Right renal cortex interstitium (tissue), 3 donors: ENCODE measurements at regions not wholly inside any gene's neighbourhood (a gene's known extent, or its start where the extent isn't known, plus 50 kb on each side); places are given as distances from the start of the nearest gene placed in this dataset.

Experiments
- DNase-seq, 3 donors: peaks; one replicate each; pipeline ENCODE4 v3.0.0-alpha.2; 2013; ENCODE audit warnings: low read depth in 3 of 3, low spot score in 2 of 3

DNA sequence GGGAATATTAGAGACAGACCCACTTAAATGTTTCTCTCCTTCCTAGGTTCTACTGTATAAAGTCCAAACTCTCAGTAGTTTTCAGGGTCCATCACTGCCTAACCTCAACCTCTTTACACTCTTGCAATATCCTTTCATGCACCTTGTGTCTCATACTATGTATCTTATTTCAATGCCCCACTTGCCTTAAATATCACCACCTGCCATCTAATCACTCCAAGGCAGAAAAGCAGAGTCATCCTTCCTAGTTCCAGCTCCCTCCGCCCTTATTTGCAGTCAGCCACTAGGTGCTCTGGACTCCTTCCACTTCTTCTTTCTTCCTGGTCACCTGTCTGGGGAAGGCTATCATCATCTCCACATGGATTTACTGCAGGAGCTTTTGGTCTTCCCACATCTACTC lies 322.0 kb downstream of the MFSD1 start:
- DNase-seq = no peak

DNA sequence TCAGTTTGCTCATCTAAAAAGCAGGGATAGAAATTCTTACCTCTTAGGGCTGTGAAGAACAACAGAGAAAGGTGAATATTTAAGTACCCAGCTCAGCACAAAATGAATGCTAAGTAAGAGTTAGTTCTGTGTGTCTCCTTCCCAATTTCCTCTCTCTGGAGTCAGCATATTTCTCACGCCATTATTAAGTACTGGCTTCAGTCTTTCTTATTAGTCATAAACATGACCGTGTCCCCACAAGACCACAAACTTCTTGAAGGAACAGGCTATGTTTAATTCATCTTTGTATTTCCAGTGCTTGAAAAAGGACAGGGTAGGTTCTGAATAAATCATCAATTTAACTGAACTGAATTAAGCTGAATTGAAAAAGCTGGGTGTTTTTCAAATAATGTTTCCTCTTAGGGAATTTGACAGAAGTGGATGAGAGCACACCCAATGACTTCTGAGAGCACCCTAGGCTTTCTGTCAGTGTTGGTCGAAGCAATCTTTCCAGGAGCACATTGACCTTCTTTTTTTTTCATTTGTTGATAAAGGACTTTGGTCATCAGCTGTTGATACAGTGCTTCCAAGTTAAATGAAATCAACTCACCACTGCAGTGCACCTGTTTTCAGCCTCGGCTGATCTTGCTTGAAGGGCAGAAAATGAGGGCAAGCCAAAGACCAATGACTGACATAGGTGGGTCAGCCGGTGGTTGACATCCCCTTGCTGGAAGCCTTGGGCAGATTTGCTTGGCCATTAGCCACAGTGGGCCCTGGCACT lies 324.6 kb downstream of the MFSD1 start:
- DNase-seq = no peak

DNA sequence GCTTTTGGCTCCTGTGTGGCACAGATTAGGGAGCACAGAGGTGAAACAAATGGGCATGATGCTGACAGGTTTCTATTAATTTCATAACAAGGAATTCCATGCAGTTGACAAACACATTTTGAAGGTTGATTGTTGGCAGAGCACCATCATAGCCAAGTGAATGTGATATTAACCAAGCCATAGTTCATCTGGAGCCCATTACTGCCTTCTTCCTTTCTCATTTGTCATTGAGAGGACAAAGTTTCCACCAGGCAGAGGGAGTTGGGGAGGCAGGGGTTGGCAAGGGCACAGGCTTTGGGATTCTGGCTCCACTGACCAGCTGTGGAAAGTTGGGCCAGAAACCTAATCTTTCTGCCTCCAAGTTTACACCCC lies 325.2 kb downstream of the MFSD1 start:
- DNase-seq = no peak

DNA sequence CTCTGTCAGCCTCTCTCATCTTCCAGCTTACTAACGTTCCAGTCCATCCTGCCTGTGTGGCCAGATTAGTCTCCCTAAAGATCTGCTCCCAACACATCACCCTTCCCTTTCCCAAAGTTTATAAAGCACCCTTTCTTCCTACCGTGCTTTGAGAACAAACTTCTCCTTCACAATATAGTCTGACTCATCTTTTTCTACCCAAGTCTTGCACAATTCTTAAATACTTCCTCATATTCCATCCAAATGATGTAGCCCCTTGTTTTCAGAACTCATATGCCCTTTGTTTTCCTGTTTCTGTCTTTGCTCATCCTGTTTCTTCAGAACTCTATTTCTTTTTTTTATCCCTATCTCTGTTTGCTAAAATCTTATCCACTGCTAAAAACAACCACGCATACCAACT lies 326.8 kb downstream of the MFSD1 start:
- DNase-seq = no peak

DNA sequence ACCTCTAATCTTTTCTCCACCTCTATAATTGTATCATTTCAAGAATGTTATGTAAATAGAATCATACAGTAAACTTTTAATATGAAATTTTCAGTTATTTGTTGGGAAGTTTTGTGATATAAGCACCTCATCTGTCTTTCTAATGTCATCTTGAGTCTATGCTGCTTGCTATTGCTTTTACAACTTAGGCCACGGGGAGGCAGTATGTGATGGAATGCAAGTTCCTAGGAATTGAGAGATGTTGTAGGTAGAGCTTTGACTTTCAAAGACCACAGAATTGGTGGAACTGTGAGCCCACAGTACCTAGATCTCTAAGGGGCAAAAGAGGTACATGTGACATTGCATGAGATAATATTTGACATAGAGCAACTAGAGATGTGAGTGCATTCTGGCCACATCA lies 328.3 kb downstream of the MFSD1 start:
- DNase-seq = no peak

DNA sequence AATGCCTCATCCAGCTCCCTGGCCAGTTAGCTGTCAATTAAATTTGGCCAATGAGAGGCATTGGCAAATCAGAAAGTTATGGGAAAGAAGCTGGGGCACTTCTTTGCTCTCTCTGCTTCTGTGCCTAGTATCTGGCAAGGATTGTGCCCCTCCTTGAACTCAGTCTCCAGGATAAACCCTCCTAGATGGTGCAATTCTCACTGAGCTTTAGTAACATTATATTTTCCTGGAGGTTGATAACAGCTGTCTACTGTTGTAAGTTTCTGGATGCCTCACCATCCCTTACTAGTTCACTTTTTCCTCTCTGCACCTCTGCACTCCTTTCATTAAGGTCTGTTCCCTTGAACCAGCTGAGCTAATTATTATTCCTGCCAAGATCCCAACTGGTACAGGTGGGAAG lies 329.5 kb downstream of the MFSD1 start:
- no peak for DNase-seq

DNA sequence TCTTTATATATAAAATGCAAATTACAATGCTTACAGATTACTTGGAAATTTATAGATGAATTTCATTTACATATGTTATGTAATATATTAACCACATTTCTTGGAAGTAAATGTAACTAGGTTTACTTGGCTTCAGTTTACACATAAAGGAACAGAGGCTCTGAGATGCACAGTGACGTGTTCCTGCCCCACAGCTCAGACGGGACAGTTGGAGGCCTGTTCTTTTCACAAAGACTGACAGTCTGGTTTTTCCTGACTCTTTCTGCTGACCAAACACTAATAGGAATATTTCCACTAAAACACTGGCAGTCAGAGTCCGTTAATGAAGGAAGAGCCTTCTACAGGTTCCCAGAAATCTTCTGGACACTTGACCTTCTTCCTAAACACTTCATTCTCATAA lies 336.1 kb downstream of the MFSD1 start:
- no peak for DNase-seq

DNA sequence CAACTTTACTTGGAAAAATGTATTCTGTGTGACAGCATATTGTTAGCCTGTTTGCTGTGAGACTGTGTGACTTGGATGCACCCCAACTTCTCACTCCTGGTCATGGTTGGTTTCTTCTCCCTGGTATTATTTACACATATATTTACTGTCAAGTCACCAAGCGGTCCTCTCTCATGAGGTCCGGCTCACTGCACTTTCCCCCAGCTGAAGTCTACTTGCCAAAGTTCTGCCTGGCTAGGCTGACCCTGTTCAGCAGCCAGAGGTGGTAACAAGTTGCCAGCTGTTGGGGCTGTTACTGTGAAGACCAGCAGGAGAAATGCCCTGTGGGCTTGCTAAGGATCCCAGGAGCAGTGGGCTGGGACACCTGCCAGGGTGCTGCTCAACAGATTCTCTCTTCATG lies 337.5 kb downstream of the MFSD1 start:
- no peak for DNase-seq

DNA sequence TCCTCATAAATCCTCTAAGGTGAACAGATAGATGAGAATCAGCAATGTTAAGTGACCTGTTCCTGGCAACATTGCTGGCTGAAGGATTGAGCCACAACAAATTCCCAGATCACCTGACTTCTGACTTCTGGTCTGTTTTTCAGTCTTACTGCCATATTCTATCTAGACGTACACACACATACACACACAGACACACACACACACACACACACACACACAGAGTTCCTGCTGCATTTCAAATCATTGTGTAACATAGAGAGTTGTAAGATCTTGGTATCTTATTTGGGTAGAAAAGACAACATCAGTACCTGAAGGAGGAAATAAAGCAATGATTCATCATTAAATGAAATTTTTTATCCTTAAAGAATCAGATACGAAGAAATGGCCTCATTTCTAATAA lies 342.6 kb downstream of the MFSD1 start:
- DNase-seq = no peak

DNA sequence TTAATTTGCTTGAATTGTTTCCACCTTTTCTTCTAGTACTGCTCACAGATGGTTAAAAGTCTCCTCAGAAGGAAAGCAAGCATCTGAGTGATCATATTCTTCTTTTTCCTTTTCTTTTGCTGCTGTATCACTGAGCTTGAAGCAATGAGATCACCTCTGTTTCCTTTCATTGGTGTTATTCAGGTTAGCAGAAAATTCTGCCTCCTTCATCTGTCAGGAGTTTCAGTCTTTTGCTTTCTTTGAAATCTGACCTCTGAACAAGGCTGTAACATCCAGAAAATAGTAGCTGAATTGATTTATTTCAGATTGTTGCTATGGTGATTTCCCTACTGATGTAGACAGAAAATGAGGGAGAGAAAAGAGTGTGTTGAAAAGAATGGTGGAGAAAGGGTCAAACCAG lies 343.0 kb downstream of the MFSD1 start:
- DNase-seq = no peak

DNA sequence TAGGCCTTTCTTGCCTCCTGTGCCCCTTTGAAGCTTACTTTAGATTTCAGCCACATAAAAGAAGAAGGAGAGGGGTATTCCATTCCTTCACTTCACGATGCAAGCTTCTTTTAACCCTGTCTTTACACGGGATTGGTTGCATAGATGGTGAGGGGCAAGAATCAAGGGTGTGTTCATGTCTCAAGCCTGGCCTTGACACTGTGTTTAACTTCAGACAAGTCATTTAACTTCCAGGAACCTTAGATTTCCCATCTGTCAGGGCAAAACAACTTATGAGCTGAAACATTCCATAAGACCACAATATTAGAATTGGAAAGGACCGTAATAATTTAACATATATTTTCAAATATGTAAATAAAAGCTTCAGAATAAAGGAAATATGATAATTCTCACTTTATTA lies 344.5 kb downstream of the MFSD1 start:
- no peak for DNase-seq

DNA sequence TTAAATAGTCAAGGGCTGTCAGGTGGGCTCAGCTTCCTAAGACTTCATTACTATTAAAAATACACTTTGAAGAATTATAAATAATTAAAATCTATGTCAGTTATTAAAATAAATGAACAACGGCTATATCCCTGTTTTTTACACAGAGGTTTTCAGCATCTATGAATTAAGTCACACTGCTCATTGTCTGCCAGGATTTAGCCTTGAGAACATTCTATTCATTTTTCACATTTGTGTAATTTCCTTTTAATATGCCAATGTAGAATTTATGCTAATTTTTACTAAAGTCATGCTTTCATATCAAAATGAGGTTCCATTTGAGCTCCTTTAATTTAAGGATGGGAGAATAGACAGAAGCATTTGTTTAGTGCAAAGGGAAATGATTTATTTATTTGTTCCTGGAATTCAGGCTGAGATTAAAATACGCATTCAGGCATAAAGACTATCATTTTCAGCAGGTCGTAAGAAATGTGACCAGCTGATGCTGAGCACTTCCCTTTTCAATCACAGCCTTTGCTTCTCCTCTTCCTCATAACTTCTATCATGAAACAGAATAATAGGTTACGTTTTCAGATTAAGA lies 345.1 kb downstream of the MFSD1 start:
- DNase-seq = no peak

DNA sequence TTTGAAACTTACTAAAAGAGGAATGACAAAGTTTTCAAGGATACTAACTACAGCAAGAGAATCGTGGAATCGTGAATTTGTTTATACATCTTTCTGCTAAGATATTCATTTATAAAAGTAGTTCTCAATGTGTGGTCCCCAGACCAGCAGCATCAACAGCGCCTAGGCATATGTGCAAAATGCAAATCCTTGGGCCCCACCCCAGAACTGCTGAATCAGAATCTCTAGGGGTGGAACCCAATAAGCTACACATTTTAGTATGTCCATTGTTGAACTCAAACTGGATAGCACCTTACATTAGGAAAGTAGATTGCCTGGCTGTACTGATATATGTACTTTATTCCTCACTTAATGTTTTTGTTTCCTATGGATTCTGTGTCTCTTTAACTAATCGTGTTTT lies 346.0 kb downstream of the MFSD1 start:
- no peak for DNase-seq

DNA sequence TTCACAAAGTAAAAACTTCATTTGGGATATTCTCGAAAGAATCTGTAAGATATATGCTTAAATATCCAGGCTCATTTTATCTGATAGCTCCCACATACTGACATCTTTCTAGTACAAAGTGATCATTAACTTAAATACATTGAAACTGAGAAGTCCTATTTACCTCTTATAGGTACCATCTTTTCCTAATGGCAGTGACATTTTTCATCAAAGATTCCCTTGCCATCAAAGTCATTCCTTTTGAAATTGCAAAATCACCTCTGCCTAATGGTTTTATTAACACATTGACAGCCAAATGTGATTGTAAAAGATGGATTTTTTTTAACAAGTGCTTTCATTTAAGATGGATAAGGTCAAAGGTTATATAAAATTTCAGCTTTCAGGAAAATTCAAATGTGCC lies 346.6 kb downstream of the MFSD1 start:
- no peak for DNase-seq

DNA sequence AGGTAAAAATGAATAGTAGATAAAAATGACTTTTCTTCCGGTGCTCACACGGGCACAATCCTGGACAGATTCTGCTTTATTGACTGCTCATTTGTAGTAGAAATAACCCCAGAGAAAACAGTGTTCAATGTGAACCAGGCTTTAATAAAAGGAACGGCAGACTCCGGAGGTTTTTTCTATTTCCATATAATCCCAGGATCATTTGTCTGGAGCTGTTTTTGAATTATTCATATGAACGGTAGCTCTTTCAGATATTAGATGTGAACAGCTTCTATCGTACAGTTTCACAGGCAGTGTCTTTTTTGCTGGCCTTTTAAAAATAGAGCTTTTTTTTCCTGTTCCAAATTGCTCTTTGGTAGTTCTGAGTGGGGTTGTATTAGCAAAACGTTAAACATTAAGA lies 347.3 kb downstream of the MFSD1 start:
- no peak for DNase-seq

DNA sequence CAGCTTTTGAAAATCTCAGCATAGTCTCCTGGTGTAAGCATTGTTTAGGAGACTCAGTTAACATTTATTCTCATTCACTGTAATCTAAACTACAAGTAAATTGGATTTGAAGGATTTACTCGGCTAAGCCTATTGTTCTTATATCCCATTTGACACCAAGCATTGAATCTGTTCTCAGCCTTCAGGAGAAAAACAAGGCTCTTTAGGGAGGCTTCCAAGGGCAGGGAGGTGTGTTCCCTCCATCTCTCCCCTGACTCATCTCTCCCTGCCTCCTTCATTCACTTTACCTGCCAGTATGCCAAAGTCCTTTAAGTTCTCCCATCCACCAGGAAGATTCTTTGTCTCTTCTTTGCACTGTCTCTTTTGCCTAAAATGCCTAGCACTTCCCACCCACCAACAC lies 347.8 kb downstream of the MFSD1 start:
- no peak for DNase-seq

DNA sequence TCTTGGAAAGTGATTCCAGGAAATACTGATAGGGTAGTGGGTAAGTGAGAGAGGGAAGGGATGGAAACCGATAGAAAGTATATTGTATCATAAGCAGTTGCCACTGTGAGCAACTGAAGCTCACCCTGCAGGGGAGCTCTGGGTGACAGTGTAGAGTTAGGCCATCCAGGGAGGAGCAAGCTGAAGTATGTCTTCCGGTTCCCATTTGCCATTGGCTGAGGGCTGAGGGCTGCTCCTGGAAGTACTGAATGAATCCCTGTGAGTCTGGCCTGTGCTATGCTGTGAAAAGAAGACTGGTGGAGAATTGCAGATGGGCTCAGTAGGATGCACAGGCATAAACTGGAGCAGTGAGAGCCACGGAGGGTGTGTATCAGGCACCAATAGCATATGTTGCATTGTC lies 348.3 kb downstream of the MFSD1 start:
- no peak for DNase-seq

DNA sequence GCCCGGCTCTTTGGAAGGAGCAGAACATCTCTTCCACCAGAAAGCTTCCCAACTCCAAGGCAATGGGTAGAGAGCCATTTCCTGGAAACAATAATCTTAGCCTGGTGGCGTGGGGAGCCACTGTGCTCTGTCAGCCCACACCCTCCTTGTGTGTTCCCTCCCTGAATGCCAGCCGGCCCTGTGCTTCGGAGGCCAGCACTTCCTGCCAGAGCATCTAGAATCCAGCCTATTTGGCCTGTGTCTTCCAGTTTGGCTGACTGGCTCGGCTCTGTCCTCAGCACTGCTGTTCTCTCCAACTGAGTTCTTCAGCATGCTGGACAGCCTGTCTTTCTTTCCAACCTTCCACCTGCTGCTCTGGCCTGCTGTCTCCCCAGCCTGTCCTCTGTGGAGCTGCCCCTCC lies 349.3 kb downstream of the MFSD1 start:
- DNase-seq = no peak

DNA sequence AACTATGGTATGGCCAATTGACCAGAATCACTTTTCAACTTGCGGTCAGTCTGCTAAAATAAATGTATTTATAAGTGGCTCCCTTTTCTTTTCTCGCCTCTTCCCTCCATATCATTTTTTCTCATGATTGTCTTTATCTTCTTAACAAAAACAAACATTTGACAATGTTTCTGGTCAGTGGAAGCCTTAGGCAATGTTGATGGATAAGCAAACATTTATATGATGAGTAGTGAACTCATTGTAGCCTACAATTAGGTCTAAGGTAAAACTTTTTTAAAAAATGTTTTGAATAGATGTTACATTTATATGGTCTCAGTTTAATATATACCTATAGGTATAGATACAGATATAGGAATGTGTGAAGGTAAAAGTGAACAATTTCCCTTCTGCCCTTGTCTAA lies 355.4 kb downstream of the MFSD1 start:
- no peak for DNase-seq

DNA sequence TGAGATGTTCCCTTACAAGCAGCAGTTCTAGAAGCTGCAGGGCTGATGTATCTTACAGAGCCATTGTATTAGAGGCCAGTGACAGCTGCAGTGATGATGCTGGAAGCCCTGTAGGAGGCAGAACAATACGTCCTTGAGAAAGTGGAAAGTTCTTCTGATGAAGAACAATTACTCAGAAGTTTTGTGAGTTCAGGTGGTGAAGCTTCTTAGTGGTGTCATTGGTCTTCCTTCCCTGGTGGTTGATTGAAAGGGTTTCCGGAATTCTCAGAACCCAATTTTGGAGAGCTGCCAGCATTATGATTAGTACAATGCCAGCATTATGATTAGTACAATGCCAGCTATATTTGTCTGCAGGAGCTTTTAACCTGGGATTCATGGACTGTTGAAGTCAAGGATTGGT lies 356.4 kb downstream of the MFSD1 start:
- no peak for DNase-seq

DNA sequence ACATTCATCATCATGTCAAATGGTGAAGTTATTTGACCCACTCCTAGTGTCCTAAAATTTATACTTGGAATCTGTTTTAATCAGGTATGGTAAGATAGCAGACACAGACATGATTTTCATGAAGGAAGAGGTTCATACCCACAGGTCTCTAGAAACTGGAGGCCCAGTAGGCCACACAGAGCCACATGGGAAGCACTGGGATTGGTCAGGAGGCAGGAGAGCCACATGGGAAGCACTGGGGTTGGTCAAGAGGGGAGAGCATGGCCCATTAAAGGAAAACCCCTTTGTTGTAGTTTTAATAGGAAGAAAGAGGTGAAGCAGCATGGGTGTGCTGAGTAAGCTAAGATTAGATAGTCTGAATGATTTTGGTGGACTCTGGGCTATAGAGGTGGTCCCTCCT lies 356.9 kb downstream of the MFSD1 start:
- DNase-seq = no peak

DNA sequence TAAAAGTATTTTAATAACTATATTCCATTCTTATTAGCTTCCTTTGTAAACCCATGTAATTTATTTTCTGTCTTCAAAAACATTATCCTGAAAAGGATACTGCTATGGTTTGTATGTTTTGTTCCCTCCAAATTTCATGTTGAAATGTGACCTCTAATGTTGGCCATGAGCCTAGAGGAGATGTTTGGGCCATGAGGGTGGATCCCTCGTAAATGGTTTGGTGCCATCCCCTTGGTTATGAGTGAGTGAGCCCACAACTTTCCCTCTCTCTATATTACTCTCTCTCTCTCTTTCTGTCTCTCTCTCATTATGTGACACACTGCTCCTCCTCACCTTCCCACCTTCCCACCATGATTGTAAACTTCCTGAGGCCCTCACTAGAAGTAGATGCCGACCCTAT lies 357.7 kb downstream of the MFSD1 start:
- DNase-seq = no peak

DNA sequence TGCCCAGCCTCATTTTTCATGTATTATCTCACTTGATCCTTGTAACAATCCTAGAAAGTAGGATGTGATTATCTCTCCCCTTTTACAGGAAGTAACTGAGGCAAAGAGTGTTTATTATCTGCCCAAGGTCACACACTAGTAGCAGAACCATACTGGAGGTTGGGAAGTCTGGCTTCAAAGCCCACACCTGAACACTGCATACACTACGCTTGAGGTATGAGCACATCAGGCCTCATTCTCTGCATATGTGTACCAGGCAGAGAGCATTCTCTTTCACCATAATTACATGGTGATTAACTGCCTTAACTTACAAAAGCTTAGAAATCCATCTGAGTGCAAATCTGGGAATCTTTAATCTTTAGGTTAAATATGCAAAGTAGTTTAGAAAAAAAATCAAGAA lies 361.8 kb downstream of the MFSD1 start:
- no peak for DNase-seq
